GM23338 (cell line): ENCODE measurements at regions not wholly inside any gene's neighbourhood (a gene's known extent, or its start where the extent isn't known, plus 50 kb on each side); places are given as distances from the start of the nearest gene placed in this dataset.

Source experiments
- ATAC-seq: fragments of 200-7000 bp; cut with Tn5 transposase; 3 replicates; pipeline ENCODE4 v1.9.1; 2020
- DNase-seq: peaks from one replicate; pipeline ENCODE4 v3.0.0-alpha.2; 2015; ENCODE audit warnings: low spot score
- H2AFZ ChIP-seq: fragments of 200-600 bp; sonication (generic); 2 replicates; pipeline ENCODE4 v1.8.0; 2016; ENCODE audit warnings: antibody characterized with exemption, mild to moderate bottlenecking, moderate library complexity
- H3F3A ChIP-seq: fragments of 200-600 bp; sonication (generic); replicated peaks from 2 replicates; pipeline ENCODE4 v1.8.0; 2017; ENCODE audit warnings: antibody characterized with exemption, mixed run types, low read depth
- H3K27ac ChIP-seq: fragments of 200-600 bp; sonication (generic); 2 replicates; pipeline ENCODE4 v1.6.1; 2016; ENCODE audit warnings: low read depth
- H3K27me3 ChIP-seq: fragments of 200-600 bp; sonication (generic); 2 replicates; pipeline ENCODE4 v1.8.0; 2016; ENCODE audit warnings: mild to moderate bottlenecking, mixed run types, moderate library complexity; ENCODE audit not compliant: insufficient read depth
- H3K36me3 ChIP-seq: fragments of 200-600 bp; sonication (generic); 2 replicates; pipeline ENCODE4 v1.8.0; 2016; ENCODE audit warnings: mild to moderate bottlenecking; ENCODE audit not compliant: insufficient read depth
- H3K4me1 ChIP-seq: fragments of 200-600 bp; sonication (generic); 2 replicates; pipeline ENCODE4 v1.8.0; 2016; ENCODE audit warnings: mild to moderate bottlenecking, moderate library complexity; ENCODE audit not compliant: insufficient read depth
- H3K4me2 ChIP-seq: fragments of 200-600 bp; sonication (generic); 2 replicates; pipeline ENCODE4 v1.7.1; 2017; ENCODE audit warnings: mixed run types
- H3K4me3 ChIP-seq: fragments of 200-600 bp; sonication (generic); 2 replicates; pipeline ENCODE4 v1.6.1; 2016; ENCODE audit warnings: mixed run types
- H3K79me2 ChIP-seq: fragments of 200-600 bp; sonication (generic); replicated peaks from 2 replicates; pipeline ENCODE4 v1.8.0; 2017; ENCODE audit warnings: mild to moderate bottlenecking; ENCODE audit not compliant: insufficient read depth
- H3K9me2 ChIP-seq: fragments of 200-600 bp; sonication (generic); 2 replicates; pipeline ENCODE4 v1.8.0; 2017; ENCODE audit not compliant: insufficient read depth
- H4K20me1 ChIP-seq: fragments of 200-600 bp; sonication (generic); replicated peaks from 2 replicates; pipeline ENCODE4 v1.8.0; 2017; ENCODE audit warnings: mild to moderate bottlenecking; ENCODE audit not compliant: insufficient read depth
- H3K27ac Mint-ChIP-seq: 2 replicates; pipeline ENCODE4 v1.8.0; 2020; ENCODE audit warnings: inconsistent platforms, mild to moderate bottlenecking, moderate library complexity, mixed read lengths
- H3K27me3 Mint-ChIP-seq: 3 replicates; pipeline ENCODE4 v1.8.0; 2022; ENCODE audit warnings: low read depth, mild to moderate bottlenecking, moderate library complexity, mixed read lengths, inconsistent platforms; ENCODE audit not compliant: insufficient read depth, poor library complexity
- H3K36me3 Mint-ChIP-seq: 3 replicates; pipeline ENCODE4 v1.8.0; 2021; ENCODE audit warnings: low read depth, mild to moderate bottlenecking, inconsistent platforms, moderate library complexity, mixed read lengths
- H3K4me1 Mint-ChIP-seq: 3 replicates; pipeline ENCODE4 v1.8.0; 2020; ENCODE audit warnings: mild to moderate bottlenecking, inconsistent platforms, mixed read lengths
- H3K4me3 Mint-ChIP-seq: 3 replicates; pipeline ENCODE4 v1.8.0; 2021; ENCODE audit warnings: moderate library complexity, mild to moderate bottlenecking, inconsistent platforms, mixed read lengths
- H3K9me3 Mint-ChIP-seq: 3 replicates; pipeline ENCODE4 v1.8.0; 2020; ENCODE audit warnings: moderate library complexity, mild to moderate bottlenecking, inconsistent platforms, mixed read lengths
- CREB1 ChIP-seq: fragments of 250-450 bp; sonication (Bioruptor Pico); IDR thresholded peaks from 2 replicates; pipeline ENCODE4 v1.5.0; 2020; ENCODE audit warnings: low read depth, mild to moderate bottlenecking, moderate library complexity
- EZH2 ChIP-seq: fragments of 200-600 bp; sonication (generic); IDR thresholded peaks from one replicate; pipeline ENCODE4 v1.8.0; 2017; ENCODE audit warnings: antibody characterized with exemption, mild to moderate bottlenecking, low read depth; ENCODE audit not compliant: unreplicated experiment
- EZH2phosphoT487 ChIP-seq: fragments of 200-600 bp; sonication (generic); IDR thresholded peaks from one replicate; pipeline ENCODE4 v1.8.1; 2018; ENCODE audit warnings: antibody characterized with exemption; ENCODE audit not compliant: unreplicated experiment
- JUNB ChIP-seq: IDR thresholded peaks from one replicate; pipeline ENCODE4 v1.6.1; 2016; ENCODE audit warnings: antibody characterized with exemption; ENCODE audit not compliant: unreplicated experiment
- NANOG ChIP-seq: IDR thresholded peaks from 2 replicates; pipeline ENCODE4 v1.6.1; 2016; ENCODE audit warnings: antibody characterized with exemption, borderline replicate concordance
- POLR2AphosphoS5 ChIP-seq: IDR thresholded peaks from 2 replicates; pipeline ENCODE4 v1.6.1; 2016; ENCODE audit warnings: antibody characterized with exemption, low read depth
- STAT1 ChIP-seq: IDR thresholded peaks from one replicate; pipeline ENCODE4 v1.6.1; 2016; ENCODE audit warnings: antibody characterized with exemption; ENCODE audit not compliant: unreplicated experiment
- ZNF114 ChIP-seq: fragments of 250-450 bp; sonication (Bioruptor Pico); IDR thresholded peaks from 2 replicates; pipeline ENCODE4 v1.5.0; 2020; ENCODE audit warnings: mild to moderate bottlenecking, moderate library complexity
- ZNF331 ChIP-seq: fragments of 250-450 bp; sonication (Bioruptor Pico); IDR thresholded peaks from 2 replicates; pipeline ENCODE4 v1.5.0; 2020; ENCODE audit warnings: low read depth, mild to moderate bottlenecking, moderate library complexity
- TF ChIP-seq, protein P1 (sequence below): fragments of 250-450 bp; sonication (Bioruptor Pico); IDR thresholded peaks from 2 replicates; pipeline ENCODE4 v1.5.0; 2020; ENCODE audit warnings: mild to moderate bottlenecking, moderate library complexity
- TF ChIP-seq, protein P2 (sequence below): IDR thresholded peaks from 2 replicates; pipeline ENCODE4 v1.6.1; 2016; ENCODE audit warnings: antibody characterized with exemption
- TF ChIP-seq, protein P3 (sequence below): IDR thresholded peaks from one replicate; pipeline ENCODE4 v1.6.1; 2018; ENCODE audit warnings: antibody characterized with exemption; ENCODE audit not compliant: unreplicated experiment
- TF ChIP-seq, protein P4 (sequence below), 2 experiments: fragments of 200-600 bp in 1 of 2; sonication (generic) in 1 of 2; conservative IDR thresholded peaks; 2 replicates each; pipeline versions ENCODE4 v1.5.1 to v1.6.1; 2016 to 2017; ENCODE audit warnings: antibody characterized with exemption in 2 of 2, low read depth in 2 of 2, mild to moderate bottlenecking in 2 of 2, moderate library complexity in 1 of 2

DNA sequence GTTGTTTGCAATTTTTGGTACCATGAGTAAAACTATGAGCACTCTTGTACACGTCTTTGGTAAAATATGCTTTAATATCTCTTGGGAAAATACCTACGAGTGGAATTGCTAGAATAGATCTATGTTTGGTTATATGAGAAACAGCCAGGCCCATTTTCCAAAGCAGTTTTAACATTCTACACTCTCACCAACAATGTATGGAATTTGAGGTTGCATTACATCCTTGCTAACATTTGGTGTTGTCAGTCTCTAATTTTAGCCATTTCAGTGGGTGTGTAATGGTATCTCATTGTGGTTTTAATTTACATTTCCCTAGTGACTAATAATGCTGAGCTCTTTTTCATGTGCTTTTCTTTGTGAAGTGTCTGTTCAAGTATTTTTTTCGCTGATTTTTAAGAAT, 118.9 kb upstream of the TCF4 start:
- Histone ChIP-seq H3K4me1 (no peaks in the 10 kb centered on the region), H3K4me3 (no peak overlapping the region), H3K27me3 (no peaks in the 10 kb centered on the region), H3K9me2 (no peaks in the 10 kb centered on the region), H3F3A (no peaks in the 10 kb centered on the region), H3K4me2 (no peak overlapping the region), H2AFZ (no peak overlapping the region), H3K79me2 (no peaks in the 10 kb centered on the region), H3K27ac (no peak overlapping the region), H4K20me1 (no peaks in the 10 kb centered on the region), H3K36me3 (no peaks in the 10 kb centered on the region)
- no peaks in the 10 kb centered on the region for H3K4me1 Mint-ChIP-seq
- no peaks in the 10 kb centered on the region; the same call in 2 of the 3 replicates for H3K36me3 Mint-ChIP-seq
- ATAC-seq, result no peak
- 0 out of 3 replicates have a peak, but pooled peaks cover 5% of the 10 kb centered on the region for H3K9me3 Mint-ChIP-seq
- TF ChIP-seq CREB1 (CRISPR knock-in tag) (no peak), EZH2 (no peak), JUNB (no peak), EZH2phosphoT487 (no peak), STAT1 (no peak), ZNF331 (no peak), ZNF114 (CRISPR knock-in tag) (no peak), POLR2AphosphoS5 (no peak), NANOG (no peak)
- TF ChIP-seq, protein P1, sequence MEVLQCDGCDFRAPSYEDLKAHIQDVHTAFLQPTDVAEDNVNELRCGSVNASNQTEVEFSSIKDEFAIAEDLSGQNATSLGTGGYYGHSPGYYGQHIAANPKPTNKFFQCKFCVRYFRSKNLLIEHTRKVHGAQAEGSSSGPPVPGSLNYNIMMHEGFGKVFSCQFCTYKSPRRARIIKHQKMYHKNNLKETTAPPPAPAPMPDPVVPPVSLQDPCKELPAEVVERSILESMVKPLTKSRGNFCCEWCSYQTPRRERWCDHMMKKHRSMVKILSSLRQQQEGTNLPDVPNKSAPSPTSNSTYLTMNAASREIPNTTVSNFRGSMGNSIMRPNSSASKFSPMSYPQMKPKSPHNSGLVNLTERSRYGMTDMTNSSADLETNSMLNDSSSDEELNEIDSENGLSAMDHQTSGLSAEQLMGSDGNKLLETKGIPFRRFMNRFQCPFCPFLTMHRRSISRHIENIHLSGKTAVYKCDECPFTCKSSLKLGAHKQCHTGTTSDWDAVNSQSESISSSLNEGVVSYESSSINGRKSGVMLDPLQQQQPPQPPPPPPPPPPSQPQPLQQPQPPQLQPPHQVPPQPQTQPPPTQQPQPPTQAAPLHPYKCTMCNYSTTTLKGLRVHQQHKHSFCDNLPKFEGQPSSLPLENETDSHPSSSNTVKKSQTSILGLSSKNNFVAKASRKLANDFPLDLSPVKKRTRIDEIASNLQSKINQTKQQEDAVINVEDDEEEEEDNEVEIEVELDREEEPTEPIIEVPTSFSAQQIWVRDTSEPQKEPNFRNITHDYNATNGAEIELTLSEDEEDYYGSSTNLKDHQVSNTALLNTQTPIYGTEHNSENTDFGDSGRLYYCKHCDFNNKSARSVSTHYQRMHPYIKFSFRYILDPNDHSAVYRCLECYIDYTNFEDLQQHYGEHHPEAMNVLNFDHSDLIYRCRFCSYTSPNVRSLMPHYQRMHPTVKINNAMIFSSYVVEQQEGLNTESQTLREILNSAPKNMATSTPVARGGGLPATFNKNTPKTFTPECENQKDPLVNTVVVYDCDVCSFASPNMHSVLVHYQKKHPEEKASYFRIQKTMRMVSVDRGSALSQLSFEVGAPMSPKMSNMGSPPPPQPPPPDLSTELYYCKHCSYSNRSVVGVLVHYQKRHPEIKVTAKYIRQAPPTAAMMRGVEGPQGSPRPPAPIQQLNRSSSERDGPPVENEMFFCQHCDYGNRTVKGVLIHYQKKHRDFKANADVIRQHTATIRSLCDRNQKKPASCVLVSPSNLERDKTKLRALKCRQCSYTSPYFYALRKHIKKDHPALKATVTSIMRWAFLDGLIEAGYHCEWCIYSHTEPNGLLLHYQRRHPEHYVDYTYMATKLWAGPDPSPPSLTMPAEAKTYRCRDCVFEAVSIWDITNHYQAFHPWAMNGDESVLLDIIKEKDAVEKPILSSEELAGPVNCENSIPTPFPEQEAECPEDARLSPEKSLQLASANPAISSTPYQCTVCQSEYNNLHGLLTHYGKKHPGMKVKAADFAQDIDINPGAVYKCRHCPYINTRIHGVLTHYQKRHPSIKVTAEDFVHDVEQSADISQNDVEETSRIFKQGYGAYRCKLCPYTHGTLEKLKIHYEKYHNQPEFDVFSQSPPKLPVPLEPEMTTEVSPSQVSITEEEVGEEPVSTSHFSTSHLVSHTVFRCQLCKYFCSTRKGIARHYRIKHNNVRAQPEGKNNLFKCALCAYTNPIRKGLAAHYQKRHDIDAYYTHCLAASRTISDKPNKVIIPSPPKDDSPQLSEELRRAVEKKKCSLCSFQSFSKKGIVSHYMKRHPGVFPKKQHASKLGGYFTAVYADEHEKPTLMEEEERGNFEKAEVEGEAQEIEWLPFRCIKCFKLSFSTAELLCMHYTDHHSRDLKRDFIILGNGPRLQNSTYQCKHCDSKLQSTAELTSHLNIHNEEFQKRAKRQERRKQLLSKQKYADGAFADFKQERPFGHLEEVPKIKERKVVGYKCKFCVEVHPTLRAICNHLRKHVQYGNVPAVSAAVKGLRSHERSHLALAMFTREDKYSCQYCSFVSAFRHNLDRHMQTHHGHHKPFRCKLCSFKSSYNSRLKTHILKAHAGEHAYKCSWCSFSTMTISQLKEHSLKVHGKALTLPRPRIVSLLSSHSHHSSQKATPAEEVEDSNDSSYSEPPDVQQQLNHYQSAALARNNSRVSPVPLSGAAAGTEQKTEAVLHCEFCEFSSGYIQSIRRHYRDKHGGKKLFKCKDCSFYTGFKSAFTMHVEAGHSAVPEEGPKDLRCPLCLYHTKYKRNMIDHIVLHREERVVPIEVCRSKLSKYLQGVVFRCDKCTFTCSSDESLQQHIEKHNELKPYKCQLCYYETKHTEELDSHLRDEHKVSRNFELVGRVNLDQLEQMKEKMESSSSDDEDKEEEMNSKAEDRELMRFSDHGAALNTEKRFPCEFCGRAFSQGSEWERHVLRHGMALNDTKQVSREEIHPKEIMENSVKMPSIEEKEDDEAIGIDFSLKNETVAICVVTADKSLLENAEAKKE (CRISPR knock-in tag), result no peak
- TF ChIP-seq, protein P2, sequence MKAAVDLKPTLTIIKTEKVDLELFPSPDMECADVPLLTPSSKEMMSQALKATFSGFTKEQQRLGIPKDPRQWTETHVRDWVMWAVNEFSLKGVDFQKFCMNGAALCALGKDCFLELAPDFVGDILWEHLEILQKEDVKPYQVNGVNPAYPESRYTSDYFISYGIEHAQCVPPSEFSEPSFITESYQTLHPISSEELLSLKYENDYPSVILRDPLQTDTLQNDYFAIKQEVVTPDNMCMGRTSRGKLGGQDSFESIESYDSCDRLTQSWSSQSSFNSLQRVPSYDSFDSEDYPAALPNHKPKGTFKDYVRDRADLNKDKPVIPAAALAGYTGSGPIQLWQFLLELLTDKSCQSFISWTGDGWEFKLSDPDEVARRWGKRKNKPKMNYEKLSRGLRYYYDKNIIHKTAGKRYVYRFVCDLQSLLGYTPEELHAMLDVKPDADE, result no peak
- TF ChIP-seq, protein P3, sequence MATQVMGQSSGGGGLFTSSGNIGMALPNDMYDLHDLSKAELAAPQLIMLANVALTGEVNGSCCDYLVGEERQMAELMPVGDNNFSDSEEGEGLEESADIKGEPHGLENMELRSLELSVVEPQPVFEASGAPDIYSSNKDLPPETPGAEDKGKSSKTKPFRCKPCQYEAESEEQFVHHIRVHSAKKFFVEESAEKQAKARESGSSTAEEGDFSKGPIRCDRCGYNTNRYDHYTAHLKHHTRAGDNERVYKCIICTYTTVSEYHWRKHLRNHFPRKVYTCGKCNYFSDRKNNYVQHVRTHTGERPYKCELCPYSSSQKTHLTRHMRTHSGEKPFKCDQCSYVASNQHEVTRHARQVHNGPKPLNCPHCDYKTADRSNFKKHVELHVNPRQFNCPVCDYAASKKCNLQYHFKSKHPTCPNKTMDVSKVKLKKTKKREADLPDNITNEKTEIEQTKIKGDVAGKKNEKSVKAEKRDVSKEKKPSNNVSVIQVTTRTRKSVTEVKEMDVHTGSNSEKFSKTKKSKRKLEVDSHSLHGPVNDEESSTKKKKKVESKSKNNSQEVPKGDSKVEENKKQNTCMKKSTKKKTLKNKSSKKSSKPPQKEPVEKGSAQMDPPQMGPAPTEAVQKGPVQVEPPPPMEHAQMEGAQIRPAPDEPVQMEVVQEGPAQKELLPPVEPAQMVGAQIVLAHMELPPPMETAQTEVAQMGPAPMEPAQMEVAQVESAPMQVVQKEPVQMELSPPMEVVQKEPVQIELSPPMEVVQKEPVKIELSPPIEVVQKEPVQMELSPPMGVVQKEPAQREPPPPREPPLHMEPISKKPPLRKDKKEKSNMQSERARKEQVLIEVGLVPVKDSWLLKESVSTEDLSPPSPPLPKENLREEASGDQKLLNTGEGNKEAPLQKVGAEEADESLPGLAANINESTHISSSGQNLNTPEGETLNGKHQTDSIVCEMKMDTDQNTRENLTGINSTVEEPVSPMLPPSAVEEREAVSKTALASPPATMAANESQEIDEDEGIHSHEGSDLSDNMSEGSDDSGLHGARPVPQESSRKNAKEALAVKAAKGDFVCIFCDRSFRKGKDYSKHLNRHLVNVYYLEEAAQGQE, result no peak
- TF ChIP-seq, protein P4, sequence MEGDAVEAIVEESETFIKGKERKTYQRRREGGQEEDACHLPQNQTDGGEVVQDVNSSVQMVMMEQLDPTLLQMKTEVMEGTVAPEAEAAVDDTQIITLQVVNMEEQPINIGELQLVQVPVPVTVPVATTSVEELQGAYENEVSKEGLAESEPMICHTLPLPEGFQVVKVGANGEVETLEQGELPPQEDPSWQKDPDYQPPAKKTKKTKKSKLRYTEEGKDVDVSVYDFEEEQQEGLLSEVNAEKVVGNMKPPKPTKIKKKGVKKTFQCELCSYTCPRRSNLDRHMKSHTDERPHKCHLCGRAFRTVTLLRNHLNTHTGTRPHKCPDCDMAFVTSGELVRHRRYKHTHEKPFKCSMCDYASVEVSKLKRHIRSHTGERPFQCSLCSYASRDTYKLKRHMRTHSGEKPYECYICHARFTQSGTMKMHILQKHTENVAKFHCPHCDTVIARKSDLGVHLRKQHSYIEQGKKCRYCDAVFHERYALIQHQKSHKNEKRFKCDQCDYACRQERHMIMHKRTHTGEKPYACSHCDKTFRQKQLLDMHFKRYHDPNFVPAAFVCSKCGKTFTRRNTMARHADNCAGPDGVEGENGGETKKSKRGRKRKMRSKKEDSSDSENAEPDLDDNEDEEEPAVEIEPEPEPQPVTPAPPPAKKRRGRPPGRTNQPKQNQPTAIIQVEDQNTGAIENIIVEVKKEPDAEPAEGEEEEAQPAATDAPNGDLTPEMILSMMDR (conservative IDR thresholded peaks at IDR 0.05; ENCODE audit: low read depth in 2 of 2), result no peak
- no peak overlapping the region for H3K27ac Mint-ChIP-seq
- H3K27me3 Mint-ChIP-seq, result no peaks in the 10 kb centered on the region
- H3K4me3 Mint-ChIP-seq, result no peak overlapping the region
- no peak for DNase-seq
